ENCODE measurements at regions not wholly inside any gene's neighbourhood (a gene's known extent, or its start where the extent isn't known, plus 50 kb on each side); places are given as distances from the start of the nearest gene placed in this dataset.

GRCh38 chr4:157616741-157617472 lies 396.4 kb downstream of the GRIA2 start:
- H3K4me3 ChIP-seq (ENCODE audit: low read length), result no peak overlapping the region
- DNase-seq (ENCODE audit: low read depth), result no peak
- no peak for TF ChIP-seq CTCF (conservative IDR thresholded peaks at IDR 0.05; ENCODE audit: low read depth, low read length)

GRCh38 chr4:157607996-157608395 lies 387.5 kb downstream of the GRIA2 start:
- H3K4me3 ChIP-seq (ENCODE audit: low read length), result no peak overlapping the region
- DNase-seq (ENCODE audit: low read depth), result no peak
- TF ChIP-seq CTCF (conservative IDR thresholded peaks at IDR 0.05; ENCODE audit: low read depth, low read length), result no peak

- no peak for TF ChIP-seq CTCF (conservative IDR thresholded peaks at IDR 0.05; ENCODE audit: low read depth, low read length)
- H3K4me3 ChIP-seq (ENCODE audit: low read length), result no peak overlapping the region
- DNase-seq (ENCODE audit: low read depth), result no peak
These were observed 380.1 kb downstream of the GRIA2 start for GRCh38 chr4:157600583-157600982.

- no peak for TF ChIP-seq CTCF (conservative IDR thresholded peaks at IDR 0.05; ENCODE audit: low read depth, low read length)
- H3K4me3 ChIP-seq (ENCODE audit: low read length), result no peak overlapping the region
- no peak for DNase-seq (ENCODE audit: low read depth)
These were observed 370.7 kb downstream of the GRIA2 start for GRCh38 chr4:157591245-157591644.

- no peak overlapping the region for H3K4me3 ChIP-seq (ENCODE audit: low read length)
- TF ChIP-seq CTCF (conservative IDR thresholded peaks at IDR 0.05; ENCODE audit: low read depth, low read length), result no peak
These were observed 370.2 kb downstream of the GRIA2 start for GRCh38 chr4:157590679-157591078.

GRCh38 chr4:157587681-157588423 lies 367.3 kb downstream of the GRIA2 start:
- no peak for TF ChIP-seq CTCF (conservative IDR thresholded peaks at IDR 0.05; ENCODE audit: low read depth, low read length)
- DNase-seq (ENCODE audit: low read depth), result no peak
- no peak overlapping the region for H3K4me3 ChIP-seq (ENCODE audit: low read length)

More at GRCh38 chr4:157590679-157591078, 370.2 kb downstream of the GRIA2 start:
- no peak for DNase-seq (ENCODE audit: low read depth)

GRCh38 chr4:157582141-157582540 lies 361.6 kb downstream of the GRIA2 start:
- no peak overlapping the region for H3K4me3 ChIP-seq (ENCODE audit: low read length)
- no peak for DNase-seq (ENCODE audit: low read depth)
- TF ChIP-seq CTCF (conservative IDR thresholded peaks at IDR 0.05; ENCODE audit: low read depth, low read length), result no peak

Data from retinal pigment epithelial cell (primary cell).